ENCODE measurements at regions not wholly inside any gene's neighbourhood (a gene's known extent, or its start where the extent isn't known, plus 50 kb on each side); places are given as distances from the start of the nearest gene placed in this dataset.

DNA sequence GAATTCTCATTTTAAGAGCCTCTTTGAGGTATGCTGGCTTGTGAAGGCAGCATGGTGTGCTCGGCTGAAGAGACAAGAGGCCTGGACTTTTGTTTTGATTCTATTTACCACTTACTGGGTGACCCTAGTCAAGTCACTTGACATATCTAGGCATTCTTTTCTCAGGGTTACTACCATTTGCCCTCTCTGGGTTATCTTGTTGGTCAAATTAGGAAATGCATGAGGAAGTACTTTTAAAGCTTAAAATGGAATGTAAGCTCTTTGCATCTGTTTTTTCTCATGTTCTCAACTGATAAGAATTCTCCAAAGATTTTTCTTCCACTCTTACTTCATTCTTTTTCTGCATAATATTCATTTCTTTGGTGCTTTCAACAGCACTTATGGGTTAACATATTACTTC is 173.1 kb downstream of the PLK2 start:
- H3K4me3 ChIP-seq (ENCODE audit: low read depth, low read length), result no peak overlapping the region
- peak; percentile 9 for DNase-seq (ENCODE audit: low read depth)
- TF ChIP-seq, protein P1, sequence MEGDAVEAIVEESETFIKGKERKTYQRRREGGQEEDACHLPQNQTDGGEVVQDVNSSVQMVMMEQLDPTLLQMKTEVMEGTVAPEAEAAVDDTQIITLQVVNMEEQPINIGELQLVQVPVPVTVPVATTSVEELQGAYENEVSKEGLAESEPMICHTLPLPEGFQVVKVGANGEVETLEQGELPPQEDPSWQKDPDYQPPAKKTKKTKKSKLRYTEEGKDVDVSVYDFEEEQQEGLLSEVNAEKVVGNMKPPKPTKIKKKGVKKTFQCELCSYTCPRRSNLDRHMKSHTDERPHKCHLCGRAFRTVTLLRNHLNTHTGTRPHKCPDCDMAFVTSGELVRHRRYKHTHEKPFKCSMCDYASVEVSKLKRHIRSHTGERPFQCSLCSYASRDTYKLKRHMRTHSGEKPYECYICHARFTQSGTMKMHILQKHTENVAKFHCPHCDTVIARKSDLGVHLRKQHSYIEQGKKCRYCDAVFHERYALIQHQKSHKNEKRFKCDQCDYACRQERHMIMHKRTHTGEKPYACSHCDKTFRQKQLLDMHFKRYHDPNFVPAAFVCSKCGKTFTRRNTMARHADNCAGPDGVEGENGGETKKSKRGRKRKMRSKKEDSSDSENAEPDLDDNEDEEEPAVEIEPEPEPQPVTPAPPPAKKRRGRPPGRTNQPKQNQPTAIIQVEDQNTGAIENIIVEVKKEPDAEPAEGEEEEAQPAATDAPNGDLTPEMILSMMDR (conservative IDR thresholded peaks at IDR 0.05; ENCODE audit: low read depth, low read length), result no peak

DNA sequence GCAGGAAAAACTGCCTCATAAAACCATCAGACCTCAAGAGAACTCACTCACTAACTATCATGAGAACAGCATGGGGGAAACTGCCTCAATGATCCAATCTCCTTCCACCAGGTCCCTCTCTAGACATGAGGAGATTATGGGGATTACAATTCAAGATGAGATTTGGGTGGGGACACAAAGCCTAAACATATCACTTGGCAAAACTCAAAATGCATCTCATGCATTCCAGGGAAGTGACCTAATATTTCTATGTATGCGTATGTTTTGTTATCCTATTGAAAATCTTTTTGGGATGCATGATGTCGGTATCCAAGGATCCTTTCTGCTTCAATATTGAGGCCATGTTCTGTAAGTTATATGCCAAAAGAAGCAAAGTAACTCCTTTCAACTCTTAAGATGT is 174.0 kb downstream of the PLK2 start:
- TF ChIP-seq, protein P1 (conservative IDR thresholded peaks at IDR 0.05; ENCODE audit: low read depth, low read length), result no peak
- H3K4me3 ChIP-seq (ENCODE audit: low read depth, low read length), result no peak overlapping the region
- DNase-seq (ENCODE audit: low read depth), result no peak

DNA sequence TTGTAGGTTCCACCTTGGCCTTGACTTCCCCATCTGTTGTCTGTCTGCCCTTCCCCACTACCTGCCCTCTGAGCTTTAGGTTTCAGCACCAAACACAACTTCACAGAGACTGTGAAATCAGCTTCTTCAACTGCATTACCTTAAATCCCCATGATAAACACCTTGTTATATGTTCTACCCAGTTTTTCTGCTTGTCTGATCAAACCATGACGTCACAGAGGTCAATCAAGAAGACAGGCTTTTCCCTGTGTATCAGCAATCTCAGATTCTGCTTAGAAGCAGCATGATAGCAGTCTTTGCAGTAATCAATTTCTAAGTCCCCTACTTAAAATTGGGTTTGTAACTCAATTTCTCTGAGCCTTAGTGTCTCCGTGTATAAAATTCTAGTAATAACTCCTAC is 175.0 kb downstream of the PLK2 start:
- no peak overlapping the region for H3K4me3 ChIP-seq (ENCODE audit: low read depth, low read length)
- TF ChIP-seq, protein P1 (conservative IDR thresholded peaks at IDR 0.05; ENCODE audit: low read depth, low read length), result no peak
- no peak for DNase-seq (ENCODE audit: low read depth)

DNA sequence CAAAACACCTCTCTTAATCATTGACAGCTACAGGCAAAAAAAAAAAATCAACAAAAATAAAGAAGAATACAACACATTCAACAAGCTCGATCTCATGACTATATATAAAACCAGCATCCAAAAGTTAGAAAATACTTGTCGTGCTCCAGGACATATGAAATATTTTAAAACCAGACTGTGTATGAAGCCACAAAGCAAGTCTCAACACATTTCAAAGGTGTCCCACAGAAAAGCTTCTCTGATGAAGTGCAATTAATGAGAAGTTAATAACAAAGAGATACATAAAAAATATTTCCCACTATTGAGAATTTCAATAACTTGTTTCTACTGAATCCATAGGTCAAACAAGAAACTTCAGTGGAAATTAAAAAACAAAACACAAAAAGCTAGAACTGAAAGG is 178.7 kb downstream of the PLK2 start:
- H3K4me3 ChIP-seq (ENCODE audit: low read depth, low read length), result no peak overlapping the region
- TF ChIP-seq, protein P1 (conservative IDR thresholded peaks at IDR 0.05; ENCODE audit: low read depth, low read length), result no peak
- no peak for DNase-seq (ENCODE audit: low read depth)

DNA sequence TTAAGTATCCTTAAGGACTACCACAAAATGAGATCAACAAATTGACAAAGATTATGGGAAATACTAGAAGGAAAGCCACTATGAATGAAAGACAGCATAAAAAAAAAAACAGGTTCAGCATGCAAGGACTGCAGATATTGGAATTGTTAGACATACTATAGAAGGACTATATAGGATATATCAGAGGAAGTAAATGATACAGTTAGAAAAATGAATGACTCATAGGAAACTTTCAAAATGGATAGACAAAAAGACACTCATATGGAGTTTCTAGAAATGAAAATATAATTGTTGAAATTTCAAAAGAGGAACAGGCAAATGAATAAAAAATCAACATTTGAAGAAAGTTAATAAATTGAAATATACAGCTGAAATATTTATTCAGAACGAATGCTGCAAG is 180.6 kb downstream of the PLK2 start:
- TF ChIP-seq, protein P1 (conservative IDR thresholded peaks at IDR 0.05; ENCODE audit: low read depth, low read length), result no peak
- DNase-seq (ENCODE audit: low read depth), result no peak
- no peak overlapping the region for H3K4me3 ChIP-seq (ENCODE audit: low read depth, low read length)

DNA sequence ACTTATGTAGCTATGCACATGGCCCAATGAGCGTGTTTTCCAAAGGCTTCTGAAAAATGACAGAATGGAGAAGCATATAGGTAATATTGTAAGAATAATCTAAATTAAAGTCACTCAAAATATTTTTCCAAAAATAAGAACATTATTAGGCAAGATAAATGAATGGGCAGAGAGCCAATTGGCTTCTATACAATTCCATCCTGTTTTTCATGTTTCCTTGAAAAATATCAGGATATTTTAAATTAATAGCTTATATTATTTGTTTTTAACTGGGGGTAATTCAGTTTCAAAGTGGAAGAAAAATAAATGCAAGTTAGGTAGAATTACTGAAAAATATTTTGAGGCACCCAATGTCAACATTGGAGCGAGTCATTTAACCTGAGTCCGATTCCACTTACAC is 183.5 kb downstream of the PLK2 start:
- no peak for DNase-seq (ENCODE audit: low read depth)
- TF ChIP-seq, protein P1 (conservative IDR thresholded peaks at IDR 0.05; ENCODE audit: low read depth, low read length), result no peak
- H3K4me3 ChIP-seq (ENCODE audit: low read depth, low read length), result no peak overlapping the region

DNA sequence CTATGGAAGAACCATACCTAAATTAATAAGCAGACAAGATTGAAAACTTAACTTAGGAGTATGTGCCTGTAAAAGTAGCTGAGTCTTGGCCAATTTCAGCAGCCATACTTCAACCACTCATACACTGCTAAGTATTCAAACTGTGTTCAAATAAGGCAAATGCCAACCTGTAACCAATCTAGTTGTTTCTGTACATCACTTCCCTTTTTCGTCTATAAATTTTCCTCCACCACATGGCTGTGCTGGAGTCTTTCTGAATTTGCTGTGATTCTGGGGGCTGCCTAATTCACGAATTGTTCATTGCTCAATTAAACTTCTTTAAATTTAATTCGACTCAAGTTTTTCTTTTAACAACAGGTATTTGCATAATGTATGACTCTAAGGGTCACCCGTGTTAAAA is 184.4 kb downstream of the PLK2 start:
- TF ChIP-seq, protein P1 (conservative IDR thresholded peaks at IDR 0.05; ENCODE audit: low read depth, low read length), result no peak
- H3K4me3 ChIP-seq (ENCODE audit: low read depth, low read length), result no peak overlapping the region
- DNase-seq (ENCODE audit: low read depth), result no peak
